Fibroblast of mammary gland (primary cell): ENCODE measurements at regions not wholly inside any gene's neighbourhood (a gene's known extent, or its start where the extent isn't known, plus 50 kb on each side); places are given as distances from the start of the nearest gene placed in this dataset.

Experiments
- DNase-seq: peaks from one replicate; pipeline ENCODE4 v3.0.0-alpha.2; 2010; ENCODE audit warnings: low read depth
- H3K4me3 ChIP-seq: 2 replicates; pipeline ENCODE4 v1.5.1; 2011; ENCODE audit warnings: low read depth, mild to moderate bottlenecking, low read length, moderate library complexity; ENCODE audit not compliant: control insufficient read depth
- CTCF ChIP-seq: conservative IDR thresholded peaks from 2 replicates; pipeline ENCODE4 v1.5.1; 2011; ENCODE audit warnings: low read depth, low read length, inconsistent platforms; ENCODE audit not compliant: control insufficient read depth, insufficient read depth

GRCh38 chr16:85415196-85416090 lies 197.7 kb upstream of the GSE1 start:
- no peak for DNase-seq
- H3K4me3 ChIP-seq: no peak overlapping the region
- no peak for TF ChIP-seq CTCF

GRCh38 chr16:85416228-85417109 lies 196.7 kb upstream of the GSE1 start:
- peak; percentile 36 for DNase-seq
- peak; percentile 57 for TF ChIP-seq CTCF
- no peak overlapping the region for H3K4me3 ChIP-seq

- TF ChIP-seq CTCF: no peak
- no peak overlapping the region for H3K4me3 ChIP-seq
- no peak for DNase-seq
Measured at GRCh38 chr16:85417156-85417860, 195.8 kb upstream of the GSE1 start.

- no peak for TF ChIP-seq CTCF
- no peak overlapping the region for H3K4me3 ChIP-seq
- no peak for DNase-seq
Measured at GRCh38 chr16:85418978-85419491, 194.1 kb upstream of the GSE1 start.

- no peak for TF ChIP-seq CTCF
- H3K4me3 ChIP-seq: no peak overlapping the region
- DNase-seq: no peak
Measured at GRCh38 chr16:85419503-85420408, 193.4 kb upstream of the GSE1 start.
